ENCODE measurements at regions not wholly inside any gene's neighbourhood (a gene's known extent, or its start where the extent isn't known, plus 50 kb on each side); places are given as distances from the start of the nearest gene placed in this dataset.

- no peak for DNase-seq
Measured at GRCh38 chr17:69722518-69722917, 308.0 kb downstream of the MAP2K6 start.

- no peak for DNase-seq
Measured at GRCh38 chr17:69723316-69723715, 308.8 kb downstream of the MAP2K6 start.

- DNase-seq, result peak; percentile 20
Measured at GRCh38 chr17:69723741-69724140, 309.2 kb downstream of the MAP2K6 start.

- no peak for DNase-seq
Measured at GRCh38 chr17:69724238-69724637, 309.7 kb downstream of the MAP2K6 start.

GRCh38 chr17:69725146-69725545, 310.6 kb downstream of the MAP2K6 start:
- no peak for DNase-seq

DNA sequence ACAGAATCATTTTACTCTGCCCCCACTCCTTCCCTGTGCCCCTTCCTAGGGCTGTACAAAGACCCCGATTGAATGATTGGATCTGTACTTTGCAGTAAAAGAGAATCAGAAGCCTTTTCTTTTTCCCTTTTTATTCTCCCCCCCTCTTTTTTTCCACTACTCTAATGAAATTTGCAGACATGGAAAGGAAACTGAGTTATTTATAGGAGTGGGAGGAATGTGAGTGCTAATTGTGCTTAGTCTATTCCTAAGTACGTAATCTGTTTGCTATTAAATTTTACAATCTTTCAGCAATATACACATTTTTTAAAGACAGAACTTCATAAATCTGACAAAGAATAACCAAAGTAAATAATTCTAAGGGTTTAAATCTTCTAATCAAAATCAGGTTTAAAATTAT, 314.3 kb downstream of the MAP2K6 start:
- no peak for DNase-seq

DNA sequence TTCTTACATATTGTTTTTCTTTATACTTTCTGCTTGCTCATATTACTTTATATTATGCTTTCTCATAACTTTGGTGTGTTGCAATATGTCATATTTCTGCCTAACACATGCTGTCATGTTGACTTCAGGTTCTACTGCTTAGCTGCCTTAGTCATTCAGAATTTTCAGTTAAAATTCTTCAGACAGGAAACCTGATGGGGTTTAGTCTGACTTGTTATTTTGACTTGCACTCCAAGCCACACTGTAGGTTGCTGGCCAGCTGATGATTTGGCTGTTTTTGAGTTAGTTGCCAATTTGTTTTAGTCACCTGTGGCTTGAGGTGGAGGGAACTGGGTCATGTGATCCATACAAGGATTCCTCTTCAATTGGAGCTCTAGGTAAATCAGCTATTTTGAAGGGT, 315.4 kb downstream of the MAP2K6 start:
- no peak for DNase-seq

DNA sequence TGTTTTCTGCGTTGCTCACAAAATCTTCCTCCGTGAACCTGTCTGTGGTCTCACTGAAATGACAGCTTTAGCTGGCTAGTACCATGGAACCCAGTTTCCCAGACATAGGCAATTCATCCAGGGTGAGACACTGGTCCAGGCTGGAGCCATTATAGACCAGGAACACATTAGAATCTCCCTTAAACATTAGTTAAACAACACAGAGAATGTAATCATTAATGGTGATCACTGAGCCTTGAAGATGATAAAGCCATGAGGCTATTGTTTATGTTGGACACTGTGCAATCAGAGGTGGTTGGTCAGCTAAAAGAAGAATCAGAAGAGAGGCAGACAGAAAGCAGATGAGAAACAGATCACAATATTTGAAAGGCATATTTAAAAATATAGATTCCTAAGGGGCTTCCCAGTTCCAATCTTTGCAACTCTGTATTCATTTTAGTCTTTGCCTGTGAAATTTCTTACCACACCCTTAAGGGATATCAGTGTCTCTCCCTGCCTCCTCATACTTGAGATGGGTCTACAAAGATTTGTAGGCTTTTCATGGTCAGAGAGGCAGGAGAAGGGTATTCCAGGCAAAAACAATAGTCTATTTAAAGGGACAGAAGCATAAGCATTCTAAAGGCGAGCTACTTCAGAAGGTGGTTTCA, 317.9 kb downstream of the MAP2K6 start:
- no peak for DNase-seq

GRCh38 chr17:69733171-69734012, 318.9 kb downstream of the MAP2K6 start:
- DNase-seq, result no peak

- no peak for DNase-seq
Measured at GRCh38 chr17:69734656-69735055, 320.2 kb downstream of the MAP2K6 start.

DNA sequence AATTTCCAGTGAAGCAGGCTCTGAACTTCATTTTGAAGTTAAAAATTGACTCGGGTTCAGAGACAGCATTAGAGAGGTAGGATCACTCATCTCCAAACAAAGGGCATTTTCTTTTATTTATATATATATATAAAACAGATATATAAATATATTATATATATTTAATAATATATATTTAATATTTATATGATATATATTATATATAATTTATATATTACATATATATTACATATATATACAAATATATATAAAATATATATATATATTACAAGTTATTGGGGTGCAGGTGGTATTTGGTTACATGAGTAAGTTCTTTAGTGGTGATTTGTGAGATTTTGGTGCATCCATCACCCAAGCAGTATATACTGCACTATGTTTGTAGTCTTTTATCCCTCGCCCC, 320.8 kb downstream of the MAP2K6 start:
- no peak for DNase-seq

DNA sequence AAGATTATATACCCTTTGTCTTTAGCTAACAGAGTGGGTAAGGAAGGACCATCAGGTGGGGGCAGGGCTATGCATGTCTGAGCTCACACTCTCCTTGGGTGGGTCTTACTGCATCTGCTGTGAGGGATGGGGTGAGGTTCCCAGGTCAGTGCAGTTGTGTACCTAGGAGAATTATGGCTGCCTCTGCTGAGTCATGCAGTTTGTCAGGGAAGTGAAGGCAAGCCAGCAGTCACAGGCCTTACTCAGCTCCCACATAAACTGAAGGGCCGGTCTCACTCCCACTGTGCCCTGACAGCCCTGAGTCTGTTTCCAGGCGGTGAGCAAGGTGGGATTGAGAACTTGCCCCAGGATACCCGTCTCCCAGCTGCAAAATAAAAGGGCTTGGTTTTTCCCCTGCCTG, 328.6 kb downstream of the MAP2K6 start:
- DNase-seq, result no peak

- DNase-seq, result no peak
Measured at GRCh38 chr17:69744512-69745070, 330.1 kb downstream of the MAP2K6 start.

DNA sequence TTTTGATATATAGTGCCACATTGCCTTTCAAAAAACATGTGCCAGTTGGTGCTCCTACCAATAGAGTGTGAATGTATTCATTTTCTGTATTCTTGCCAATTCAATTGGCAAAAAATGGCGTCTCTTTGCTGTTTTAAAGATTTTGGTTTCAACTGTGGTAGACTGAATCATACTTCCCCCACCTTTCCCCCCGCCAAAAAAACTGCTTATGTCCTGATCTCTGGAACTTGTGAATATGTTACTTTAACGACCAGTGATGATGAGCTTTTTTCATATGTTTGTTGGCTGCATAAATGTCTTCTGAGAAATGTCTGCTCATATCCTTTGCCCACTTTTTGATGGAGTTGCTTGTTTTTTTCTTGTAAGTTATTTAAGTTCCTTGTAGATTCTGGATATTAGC, 325.1 kb upstream of the KCNJ16 start:
- DNase-seq, result no peak

- DNase-seq, result no peak
Measured at GRCh38 chr17:69757688-69758430, 317.2 kb upstream of the KCNJ16 start.

DNA sequence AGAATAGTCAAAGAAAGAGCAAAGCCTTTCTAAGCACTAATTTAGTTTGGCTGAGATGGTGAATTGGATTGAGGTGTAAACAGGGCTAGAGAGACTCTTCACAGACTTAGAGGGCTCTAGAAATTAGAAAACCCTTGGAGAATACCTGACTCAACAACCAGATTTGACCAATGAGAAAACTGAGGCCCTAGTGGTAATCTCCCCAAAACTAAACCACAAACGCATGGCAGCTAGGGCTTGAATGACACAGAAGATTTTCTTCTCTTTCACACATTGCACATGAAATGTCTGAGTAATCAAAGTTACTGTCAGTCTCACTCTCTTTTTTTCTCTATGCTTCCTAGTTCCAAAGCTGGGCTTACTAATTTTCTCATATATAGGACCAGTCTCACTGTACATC, 314.5 kb upstream of the KCNJ16 start:
- no peak for DNase-seq

- DNase-seq, result no peak
Measured at GRCh38 chr17:69761011-69761410, 314.0 kb upstream of the KCNJ16 start.

DNA sequence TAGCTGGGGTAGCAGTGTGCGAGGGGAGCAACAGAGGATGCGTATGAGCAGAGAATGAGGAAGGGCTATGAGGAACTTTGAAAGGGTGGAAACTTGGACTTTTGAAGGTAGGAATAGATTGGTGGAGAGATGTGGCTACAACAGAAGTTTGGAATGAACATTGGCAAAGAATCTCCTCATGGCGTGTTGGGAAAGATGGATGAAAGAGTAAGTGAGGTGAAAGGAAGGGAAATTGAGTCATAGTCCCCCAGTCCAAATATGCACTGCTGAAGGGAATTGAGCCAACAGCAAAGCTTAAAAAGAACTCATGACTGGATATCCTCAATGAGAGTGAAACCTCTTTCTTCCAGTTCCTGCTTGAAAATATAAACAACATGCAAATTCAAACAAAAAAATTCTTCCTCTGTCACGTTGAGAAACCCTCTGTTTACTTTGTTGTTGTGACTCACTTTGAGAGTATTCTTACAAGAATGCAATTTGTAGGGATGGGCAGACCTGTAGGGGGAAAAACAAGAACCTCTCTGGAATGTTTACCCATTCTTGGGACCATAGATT, 313.2 kb upstream of the KCNJ16 start:
- no peak for DNase-seq

GRCh38 chr17:69762359-69762758, 312.7 kb upstream of the KCNJ16 start:
- no peak for DNase-seq

GRCh38 chr17:69762766-69763165, 312.3 kb upstream of the KCNJ16 start:
- DNase-seq, result no peak

DNA sequence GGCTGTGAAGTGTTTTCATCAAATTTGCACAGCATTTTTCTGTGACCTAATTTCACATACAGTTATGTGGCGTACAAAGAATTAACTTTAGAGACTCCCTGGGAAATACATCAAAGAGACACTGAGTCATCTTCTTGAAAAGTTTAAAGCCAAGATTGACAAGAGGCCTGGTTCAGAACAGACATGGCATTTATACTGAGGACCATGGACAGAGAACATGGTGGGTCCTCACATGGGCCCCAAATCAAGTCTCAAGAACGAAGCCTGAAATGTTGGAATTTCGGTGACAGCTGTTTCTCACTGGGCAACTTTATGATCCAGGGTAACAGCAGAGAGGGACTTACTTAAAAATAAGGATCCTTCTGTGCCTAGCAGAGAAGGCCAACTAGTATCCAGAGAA, 311.5 kb upstream of the KCNJ16 start:
- DNase-seq, result no peak

- no peak for DNase-seq
Measured at GRCh38 chr17:69764146-69764545, 310.9 kb upstream of the KCNJ16 start.

DNA sequence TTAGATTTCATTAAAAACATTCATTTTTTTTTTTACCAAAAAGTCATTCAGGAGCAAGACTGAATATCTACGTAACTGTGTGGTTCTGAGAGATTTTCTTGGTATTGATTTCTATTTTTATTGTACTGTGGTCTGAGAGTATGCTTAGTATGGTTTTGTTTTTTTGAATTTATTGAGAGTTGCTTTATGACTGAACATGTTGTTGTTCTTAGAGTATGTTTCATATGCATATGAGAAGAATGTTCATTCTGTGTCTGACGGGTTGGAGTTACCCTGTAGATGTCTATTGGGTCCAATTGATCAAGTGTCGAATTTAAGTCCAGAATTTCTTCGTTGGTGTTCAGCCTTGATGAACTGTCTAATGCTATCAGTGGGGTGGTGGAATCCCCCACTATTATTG, 306.0 kb upstream of the KCNJ16 start:
- no peak for DNase-seq

Measured in OCI-M1 (cell line).